Panc1 (cell line): ENCODE measurements at regions not wholly inside any gene's neighbourhood (a gene's known extent, or its start where the extent isn't known, plus 50 kb on each side); places are given as distances from the start of the nearest gene placed in this dataset.

Source experiments
- ATAC-seq: fragments of 200-7000 bp; cut with Tn5 transposase; 2 replicates; pipeline ENCODE4 v1.9.1; 2020; ENCODE audit warnings: mild to moderate bottlenecking, moderate library complexity
- BruUV-seq: library from RNA; stranded (reverse); fragments of 400-500 nt; replicated peaks from 2 replicates; lab custom pipeline; 2021; lab: Mats Ljungman, UMichigan
- CTCF ChIA-PET: fragments of 300-600 bp; sonication (Branson Sonifier 250); formaldehyde crosslinking; loops from one replicate; lab custom pipeline; 2022; ENCODE audit warnings: antibody characterized with exemption; lab: Charles Lee
- POLR2A ChIA-PET: fragments of 300-600 bp; sonication (Branson Sonifier 250); formaldehyde crosslinking; loops from one replicate; lab custom pipeline; 2022; ENCODE audit warnings: antibody characterized with exemption; lab: Charles Lee
- DNase-seq: peaks from one replicate; pipeline ENCODE4 v3.0.0-alpha.2; 2010; ENCODE audit warnings: low read depth, low spot score
- H3K27ac ChIP-seq: 2 replicates; pipeline ENCODE4 v1.5.1; 2011; ENCODE audit warnings: mild to moderate bottlenecking, low read length, inconsistent platforms
- H3K27me3 ChIP-seq: fragments of 200-500 bp; sonication (Bioruptor generic); 2 replicates; pipeline ENCODE4 v1.6.0; 2014; ENCODE audit warnings: low read length, inconsistent platforms; ENCODE audit not compliant: control insufficient read depth, insufficient read depth
- H3K36me3 ChIP-seq: fragments of 200-500 bp; sonication (Bioruptor generic); 2 replicates; pipeline ENCODE4 v1.5.1; 2014; ENCODE audit warnings: inconsistent platforms, mild to moderate bottlenecking, low read length, moderate library complexity; ENCODE audit not compliant: control insufficient read depth, insufficient read depth
- H3K4me1 ChIP-seq: 2 replicates; pipeline ENCODE4 v1.5.1; 2011; ENCODE audit warnings: inconsistent platforms, mild to moderate bottlenecking, low read length, moderate library complexity; ENCODE audit not compliant: control insufficient read depth, insufficient read depth
- H3K4me3 ChIP-seq, 2 experiments: 2 replicates each; pipeline ENCODE4 v1.5.1; 2011 to 2012; ENCODE audit warnings: low read depth in 2 of 2, low read length in 2 of 2, mild to moderate bottlenecking in 2 of 2, inconsistent platforms in 1 of 2, moderate library complexity in 1 of 2
- H3K9me3 ChIP-seq: fragments of 200-500 bp; sonication (Bioruptor generic); 2 replicates; pipeline ENCODE4 v1.5.1; 2014; ENCODE audit warnings: low read depth, mild to moderate bottlenecking, inconsistent platforms, low read length, moderate library complexity; ENCODE audit not compliant: control insufficient read depth, insufficient read depth
- POLR2AphosphoS5 ChIP-seq: IDR thresholded peaks from 2 replicates; pipeline ENCODE4 v1.6.1; 2012; ENCODE audit warnings: mild to moderate bottlenecking, low read depth, low read length, moderate library complexity
- SIN3A ChIP-seq: IDR thresholded peaks from 2 replicates; pipeline ENCODE4 v1.6.1; 2012; ENCODE audit warnings: low read depth, mild to moderate bottlenecking, low read length, moderate library complexity, borderline replicate concordance; ENCODE audit not compliant: insufficient read depth
- TCF7L2 ChIP-seq: IDR thresholded peaks from 2 replicates; pipeline ENCODE4 v1.6.1; 2011; ENCODE audit warnings: mild to moderate bottlenecking, low read depth, low read length, inconsistent platforms
- in situ Hi-C: cut with HindIII; loops from 2 replicates; pipeline ENCODE4 v1.10.0; 2016; ENCODE audit warnings: low sequenced_read_pairs, low pct_unique_long_range_greater_than_20kb
- intact Hi-C: fragments of 100-400 bp; cut with micrococcal nuclease; formaldehyde crosslinking; loops from one replicate; pipeline ENCODE4 v1.10.0; 2022; ENCODE audit not compliant: unreplicated experiment
- TF ChIP-seq, protein P1 (sequence below): fragments of 450-650 bp; IDR thresholded peaks from 2 replicates; pipeline ENCODE4 v1.5.1; 2017; ENCODE audit warnings: mild to moderate bottlenecking
- TF ChIP-seq, protein P2 (sequence below), 2 experiments: IDR thresholded peaks; 2 replicates each; pipeline ENCODE4 v1.6.1; 2011 to 2012; ENCODE audit warnings: low read depth in 2 of 2, control low read depth in 1 of 2, low read length in 1 of 2, mild to moderate bottlenecking in 1 of 2, moderate library complexity in 1 of 2; ENCODE audit not compliant: insufficient read depth in 1 of 2

DNA sequence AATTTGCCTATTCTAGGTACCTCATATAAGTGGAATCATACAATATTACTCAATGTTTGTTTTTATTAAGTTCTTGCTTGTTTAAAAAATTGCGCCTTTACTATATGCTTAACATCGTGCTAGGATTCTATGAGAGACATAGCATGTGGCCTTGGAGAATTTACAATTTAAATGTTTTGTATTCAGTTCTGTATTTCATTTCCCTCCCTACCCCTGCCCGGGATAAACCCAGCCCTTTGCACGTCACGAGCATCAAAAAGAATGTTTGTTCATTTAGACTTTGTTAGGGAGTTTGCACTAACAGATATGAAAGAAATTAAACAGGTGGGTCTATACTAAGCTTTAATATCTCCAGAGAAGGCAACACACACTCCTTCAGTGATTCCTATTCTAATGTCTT is 75.7 kb downstream of the C18orf54 start:
- H3K27ac ChIP-seq = no peak overlapping the region
- POLR2A ChIA-PET = no interaction called here
- BruUV-seq = no TSS peak
- no peaks in the 10 kb centered on the region; the same call in 1 of the 2 replicates for H3K27me3 ChIP-seq
- CTCF ChIA-PET = no interaction called here
- no peaks in the 10 kb centered on the region for H3K36me3 ChIP-seq
- no peak overlapping the region for H3K4me3 ChIP-seq
- DNase-seq (no peak), ATAC-seq (no peak)
- no peaks in the 10 kb centered on the region for H3K4me1 ChIP-seq
- in situ Hi-C loops = no loop called here
- intact Hi-C loops = no loop called here
- no peaks in the 10 kb centered on the region for H3K9me3 ChIP-seq
- no peak for TF ChIP-seq SIN3A
- TF ChIP-seq POLR2AphosphoS5 = no peak
- TF ChIP-seq, protein P1, sequence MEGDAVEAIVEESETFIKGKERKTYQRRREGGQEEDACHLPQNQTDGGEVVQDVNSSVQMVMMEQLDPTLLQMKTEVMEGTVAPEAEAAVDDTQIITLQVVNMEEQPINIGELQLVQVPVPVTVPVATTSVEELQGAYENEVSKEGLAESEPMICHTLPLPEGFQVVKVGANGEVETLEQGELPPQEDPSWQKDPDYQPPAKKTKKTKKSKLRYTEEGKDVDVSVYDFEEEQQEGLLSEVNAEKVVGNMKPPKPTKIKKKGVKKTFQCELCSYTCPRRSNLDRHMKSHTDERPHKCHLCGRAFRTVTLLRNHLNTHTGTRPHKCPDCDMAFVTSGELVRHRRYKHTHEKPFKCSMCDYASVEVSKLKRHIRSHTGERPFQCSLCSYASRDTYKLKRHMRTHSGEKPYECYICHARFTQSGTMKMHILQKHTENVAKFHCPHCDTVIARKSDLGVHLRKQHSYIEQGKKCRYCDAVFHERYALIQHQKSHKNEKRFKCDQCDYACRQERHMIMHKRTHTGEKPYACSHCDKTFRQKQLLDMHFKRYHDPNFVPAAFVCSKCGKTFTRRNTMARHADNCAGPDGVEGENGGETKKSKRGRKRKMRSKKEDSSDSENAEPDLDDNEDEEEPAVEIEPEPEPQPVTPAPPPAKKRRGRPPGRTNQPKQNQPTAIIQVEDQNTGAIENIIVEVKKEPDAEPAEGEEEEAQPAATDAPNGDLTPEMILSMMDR = no peak
- TF ChIP-seq, protein P2, sequence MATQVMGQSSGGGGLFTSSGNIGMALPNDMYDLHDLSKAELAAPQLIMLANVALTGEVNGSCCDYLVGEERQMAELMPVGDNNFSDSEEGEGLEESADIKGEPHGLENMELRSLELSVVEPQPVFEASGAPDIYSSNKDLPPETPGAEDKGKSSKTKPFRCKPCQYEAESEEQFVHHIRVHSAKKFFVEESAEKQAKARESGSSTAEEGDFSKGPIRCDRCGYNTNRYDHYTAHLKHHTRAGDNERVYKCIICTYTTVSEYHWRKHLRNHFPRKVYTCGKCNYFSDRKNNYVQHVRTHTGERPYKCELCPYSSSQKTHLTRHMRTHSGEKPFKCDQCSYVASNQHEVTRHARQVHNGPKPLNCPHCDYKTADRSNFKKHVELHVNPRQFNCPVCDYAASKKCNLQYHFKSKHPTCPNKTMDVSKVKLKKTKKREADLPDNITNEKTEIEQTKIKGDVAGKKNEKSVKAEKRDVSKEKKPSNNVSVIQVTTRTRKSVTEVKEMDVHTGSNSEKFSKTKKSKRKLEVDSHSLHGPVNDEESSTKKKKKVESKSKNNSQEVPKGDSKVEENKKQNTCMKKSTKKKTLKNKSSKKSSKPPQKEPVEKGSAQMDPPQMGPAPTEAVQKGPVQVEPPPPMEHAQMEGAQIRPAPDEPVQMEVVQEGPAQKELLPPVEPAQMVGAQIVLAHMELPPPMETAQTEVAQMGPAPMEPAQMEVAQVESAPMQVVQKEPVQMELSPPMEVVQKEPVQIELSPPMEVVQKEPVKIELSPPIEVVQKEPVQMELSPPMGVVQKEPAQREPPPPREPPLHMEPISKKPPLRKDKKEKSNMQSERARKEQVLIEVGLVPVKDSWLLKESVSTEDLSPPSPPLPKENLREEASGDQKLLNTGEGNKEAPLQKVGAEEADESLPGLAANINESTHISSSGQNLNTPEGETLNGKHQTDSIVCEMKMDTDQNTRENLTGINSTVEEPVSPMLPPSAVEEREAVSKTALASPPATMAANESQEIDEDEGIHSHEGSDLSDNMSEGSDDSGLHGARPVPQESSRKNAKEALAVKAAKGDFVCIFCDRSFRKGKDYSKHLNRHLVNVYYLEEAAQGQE (IDR thresholded peaks at IDR 0.05; ENCODE audit: insufficient read depth in 1 of 2, low read depth in 2 of 2, low read length in 1 of 2) = no peak
- TF ChIP-seq TCF7L2 = no peak

DNA sequence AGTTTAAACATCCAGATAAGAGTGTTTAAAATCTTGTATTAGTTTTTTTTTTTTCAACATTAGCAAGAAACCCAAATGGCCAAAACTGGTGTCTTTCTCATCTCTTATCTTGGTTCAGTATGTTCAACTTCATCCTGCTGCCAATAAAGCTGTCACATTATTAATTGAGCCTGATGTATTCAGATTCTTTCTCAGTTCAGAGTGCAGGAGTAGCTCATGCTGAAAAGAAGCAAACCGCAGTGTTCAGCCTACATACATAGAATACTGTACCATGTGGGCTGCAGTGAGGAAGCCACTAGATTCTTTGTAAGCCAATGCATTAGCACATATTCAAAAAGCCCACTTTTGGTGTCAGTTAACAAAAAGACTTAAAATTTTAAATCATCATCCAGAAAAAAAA is 76.2 kb downstream of the C18orf54 start:
- TF ChIP-seq, protein P1 = no peak
- TF ChIP-seq SIN3A = no peak
- TF ChIP-seq, protein P2 (IDR thresholded peaks at IDR 0.05; ENCODE audit: insufficient read depth in 1 of 2, low read depth in 2 of 2, low read length in 1 of 2) = no peak
- no peak for TF ChIP-seq TCF7L2
- no peak for TF ChIP-seq POLR2AphosphoS5
- CTCF ChIA-PET = no interaction called here
- Histone ChIP-seq H3K9me3 (no peaks in the 10 kb centered on the region), H3K36me3 (no peaks in the 10 kb centered on the region), H3K27ac (no peak overlapping the region), H3K27me3 (no peaks in the 10 kb centered on the region; the same call in 1 of the 2 replicates), H3K4me3 (no peak overlapping the region), H3K4me1 (no peaks in the 10 kb centered on the region)
- intact Hi-C loops (no loop called here), in situ Hi-C loops (no loop called here)
- DNase-seq = no peak
- POLR2A ChIA-PET = no interaction called here
- BruUV-seq = no TSS peak
- ATAC-seq = no peak
